NCI-H345 treated with DMSO at 0.1 percent for 48 hours (cell line): ENCODE measurements at regions not wholly inside any gene's neighbourhood (a gene's known extent, or its start where the extent isn't known, plus 50 kb on each side); places are given as distances from the start of the nearest gene placed in this dataset.

Experiments
- DNase-seq: peaks from one replicate; lab custom pipeline; 2025; ENCODE audit not compliant: unreplicated experiment; lab: John Stamatoyannopoulos, UW

GRCh38 chr4:166460769-166461550 lies 587.9 kb downstream of the TLL1 start:
- no peak for DNase-seq

- no peak for DNase-seq
Measured at GRCh38 chr4:166481055-166481454, 608.0 kb downstream of the TLL1 start.

GRCh38 chr4:166481739-166482138 lies 608.7 kb downstream of the TLL1 start:
- no peak for DNase-seq

GRCh38 chr4:166482758-166483157 lies 609.7 kb downstream of the TLL1 start:
- no peak for DNase-seq

GRCh38 chr4:166491635-166492034 lies 618.6 kb downstream of the TLL1 start:
- no peak for DNase-seq

DNA sequence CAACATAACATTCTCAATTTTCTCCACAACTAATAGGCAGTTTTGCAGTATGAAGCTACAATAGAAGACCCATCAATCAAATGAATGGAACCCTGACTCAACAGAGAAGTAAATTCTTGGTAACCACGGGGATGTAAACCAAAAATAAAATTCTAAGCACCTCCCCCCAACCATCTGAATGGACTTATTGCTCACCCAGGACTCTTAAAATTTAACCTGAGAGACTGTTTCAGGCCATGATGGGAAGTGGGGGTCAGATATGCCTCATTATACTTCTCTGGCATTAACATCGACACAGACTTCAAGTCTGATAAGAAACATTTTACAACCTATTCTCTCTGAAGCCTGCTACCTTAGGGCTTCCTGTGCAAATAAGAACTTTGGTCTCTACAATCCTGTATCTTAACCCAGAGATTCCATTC lies 620.9 kb downstream of the TLL1 start:
- no peak for DNase-seq

- no peak for DNase-seq
Measured at GRCh38 chr4:166498546-166498945, 625.5 kb downstream of the TLL1 start.

DNA sequence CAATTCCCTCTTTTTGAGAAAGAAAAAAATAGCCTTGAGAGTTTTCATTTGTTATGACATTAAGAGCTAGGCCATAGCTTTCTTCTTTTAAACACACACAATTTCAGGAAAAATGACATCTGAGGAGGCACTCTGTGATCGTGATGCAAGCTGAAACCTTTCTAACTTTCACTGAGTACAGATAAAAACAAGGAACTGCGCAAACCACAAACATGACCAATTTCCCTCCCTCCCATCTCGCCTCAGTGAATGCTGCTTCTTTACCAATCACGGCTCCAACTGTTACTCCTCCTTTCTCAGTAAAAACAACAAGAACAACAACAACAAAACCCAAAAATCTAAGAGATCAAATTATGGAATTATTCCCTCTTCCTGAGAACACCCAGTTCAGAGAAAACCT lies 626.8 kb downstream of the TLL1 start:
- no peak for DNase-seq

DNA sequence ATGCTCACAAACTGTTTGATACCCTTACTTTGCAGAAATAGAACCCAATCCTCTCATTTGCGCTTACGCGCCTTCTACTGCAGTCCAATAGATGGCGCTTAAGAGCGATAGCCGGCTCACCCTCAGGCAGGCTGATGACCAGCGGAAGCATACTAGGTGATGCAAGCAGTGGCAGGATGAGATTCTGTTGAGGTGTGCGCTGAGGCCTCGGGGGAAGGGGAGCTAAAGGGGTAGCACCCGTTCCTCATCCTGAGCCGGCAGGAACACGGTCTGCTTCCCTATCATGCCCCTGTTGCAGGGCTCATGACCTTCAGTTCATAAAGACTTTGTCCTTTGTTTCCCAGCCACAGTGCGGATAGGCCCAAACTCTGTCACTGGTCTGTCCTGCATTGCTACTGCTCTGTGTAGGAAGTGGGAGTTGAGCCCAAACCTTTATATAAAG lies 628.9 kb downstream of the TLL1 start:
- no peak for DNase-seq

- DNase-seq = no peak
Measured at GRCh38 chr4:166502660-166503059, 629.6 kb downstream of the TLL1 start.

DNA sequence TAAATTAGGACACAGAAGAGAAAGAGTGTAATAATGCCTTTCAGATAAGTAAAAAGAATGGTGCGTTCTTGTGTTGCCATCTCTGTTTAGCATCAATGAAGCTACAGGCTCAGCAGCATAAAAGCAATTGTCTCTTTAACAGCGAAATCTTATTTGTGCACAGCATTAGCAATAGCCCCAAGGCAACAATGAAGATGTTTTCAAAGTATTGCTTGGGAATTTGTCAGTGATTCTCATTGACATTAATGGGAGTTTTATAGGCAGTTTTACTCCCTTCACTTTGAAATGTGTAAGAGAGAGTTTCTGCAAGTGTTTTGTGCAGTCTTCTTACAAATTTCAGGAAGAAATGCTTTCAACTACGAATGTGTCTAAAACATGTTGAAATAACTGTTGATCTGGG lies 633.0 kb downstream of the TLL1 start:
- DNase-seq = no peak

- DNase-seq = no peak
Measured at GRCh38 chr4:166512267-166512666, 639.2 kb downstream of the TLL1 start.

GRCh38 chr4:166518315-166518714 lies 645.3 kb downstream of the TLL1 start:
- DNase-seq = no peak

- DNase-seq = peak; percentile 27
Measured at GRCh38 chr4:166518776-166519175, 645.7 kb downstream of the TLL1 start.

DNA sequence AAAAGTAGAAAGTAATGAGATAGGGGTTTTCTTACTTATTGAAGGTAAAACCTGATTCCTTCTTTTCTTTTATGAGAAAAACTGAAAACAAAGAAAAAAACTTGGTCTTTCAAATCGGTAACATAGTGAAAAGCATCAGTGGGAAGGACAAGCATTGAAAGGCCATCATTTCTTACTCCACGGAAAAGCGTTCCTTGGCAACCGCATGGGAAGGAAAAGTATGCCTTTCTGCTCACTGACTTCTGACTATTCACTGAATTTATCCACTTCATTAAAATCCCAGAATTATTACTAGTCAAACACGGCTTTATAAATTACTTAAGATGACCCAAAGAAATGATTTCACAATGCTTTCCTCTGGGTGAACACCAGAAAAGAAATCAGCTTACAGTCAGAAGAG lies 646.7 kb downstream of the TLL1 start:
- no peak for DNase-seq

DNA sequence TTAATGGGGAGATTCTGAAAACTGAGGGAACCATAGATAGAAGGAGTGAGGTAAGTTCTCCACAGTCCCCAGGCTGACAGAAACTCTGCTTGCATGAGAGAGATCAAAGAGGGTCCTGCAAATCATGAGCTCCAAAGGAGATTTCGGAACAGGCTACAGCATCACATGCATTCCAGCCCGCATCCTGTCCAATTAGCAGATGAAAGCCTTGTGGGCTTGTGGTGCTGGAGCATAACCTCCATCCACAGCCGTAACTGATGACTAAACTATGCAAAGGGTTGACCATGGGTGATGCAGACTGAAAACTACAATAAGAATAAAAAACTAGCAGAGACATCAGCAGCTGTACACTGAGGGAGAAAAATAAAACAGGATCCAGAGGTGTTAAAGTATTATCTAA lies 654.5 kb downstream of the TLL1 start:
- DNase-seq = no peak

- no peak for DNase-seq
Measured at GRCh38 chr4:166531703-166532102, 658.7 kb downstream of the TLL1 start.

DNA sequence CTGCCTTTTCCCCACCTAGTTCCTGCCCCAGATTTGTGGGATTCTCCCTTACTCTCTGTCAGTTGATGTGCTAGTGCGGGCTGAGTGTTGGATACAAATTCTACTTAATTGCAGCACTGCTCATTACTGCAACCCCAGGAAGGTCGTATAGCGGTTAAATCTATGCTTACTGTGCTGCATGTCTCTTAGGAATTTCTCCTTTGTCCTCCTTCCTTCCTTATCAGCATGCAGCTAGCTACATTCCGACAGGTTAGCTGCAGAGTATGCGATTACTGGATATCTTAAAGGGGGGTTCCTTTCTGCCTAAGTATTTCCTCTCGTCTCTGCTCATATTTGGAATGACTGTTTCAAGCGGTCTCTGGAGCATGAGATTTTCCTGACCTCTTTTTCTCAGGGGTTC lies 662.8 kb downstream of the TLL1 start:
- no peak for DNase-seq

GRCh38 chr4:166538491-166539005 lies 665.5 kb downstream of the TLL1 start:
- DNase-seq = no peak

GRCh38 chr4:166546009-166546408 lies 673.0 kb downstream of the TLL1 start:
- no peak for DNase-seq

DNA sequence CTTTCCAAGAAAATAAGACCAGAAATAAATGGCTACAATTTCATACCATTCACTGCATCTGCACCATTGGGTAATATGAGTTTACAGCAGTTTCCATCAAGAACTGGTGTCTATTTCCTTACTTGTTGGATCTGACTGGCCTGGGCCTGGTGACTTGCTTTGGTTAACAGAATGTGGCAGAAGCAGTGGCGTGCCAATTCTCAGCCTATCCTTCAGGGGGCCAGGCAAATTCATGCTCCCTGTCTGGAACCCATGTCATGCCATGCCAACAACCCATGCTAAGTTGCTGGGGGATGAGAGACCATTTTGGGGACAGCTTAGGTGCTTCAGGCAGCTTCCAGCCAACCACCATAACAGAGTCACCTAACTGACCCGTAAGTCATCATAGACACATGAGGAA lies 656.7 kb downstream of the SPOCK3 start:
- DNase-seq = no peak

DNA sequence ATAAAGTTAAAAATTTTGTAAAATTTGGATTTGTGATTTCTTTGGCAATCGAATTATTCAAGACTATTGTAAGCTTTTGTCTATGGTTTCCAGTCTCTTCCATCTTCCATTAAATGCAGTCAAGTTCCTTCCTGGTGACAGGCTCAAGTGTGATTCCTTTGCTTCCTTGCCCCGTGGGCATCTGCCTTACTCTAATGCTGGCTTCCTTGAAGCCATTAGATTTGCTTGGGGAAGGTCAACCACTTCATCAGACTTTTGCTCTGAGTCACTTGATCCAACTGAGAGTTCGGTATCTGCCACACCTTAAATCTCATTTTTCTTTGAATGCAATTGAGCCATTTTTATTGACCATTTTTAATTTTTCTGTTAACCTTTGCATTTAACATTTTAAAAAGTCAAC lies 648.8 kb downstream of the SPOCK3 start:
- no peak for DNase-seq
